KMS-11 (cell line): ENCODE measurements at regions not wholly inside any gene's neighbourhood (a gene's known extent, or its start where the extent isn't known, plus 50 kb on each side); places are given as distances from the start of the nearest gene placed in this dataset.

Experiments
- H2AFZ ChIP-seq: fragments of 200-600 bp; sonication (generic); 2 replicates; pipeline ENCODE4 v1.6.1; 2016; ENCODE audit warnings: antibody characterized with exemption, mixed run types, low read depth
- H3K27ac ChIP-seq: fragments of 200-600 bp; sonication (generic); 2 replicates; pipeline ENCODE4 v1.6.1; 2016; ENCODE audit warnings: mild to moderate bottlenecking, mixed run types
- H3K27me3 ChIP-seq: fragments of 200-600 bp; sonication (generic); 2 replicates; pipeline ENCODE4 v1.6.1; 2017; ENCODE audit warnings: mild to moderate bottlenecking, low read depth, mixed run types, moderate library complexity; ENCODE audit not compliant: insufficient read depth
- H3K36me3 ChIP-seq: fragments of 200-600 bp; sonication (generic); 2 replicates; pipeline ENCODE4 v1.6.1; 2017; ENCODE audit warnings: mild to moderate bottlenecking, mixed run types; ENCODE audit not compliant: insufficient read depth
- H3K4me1 ChIP-seq: fragments of 200-600 bp; sonication (generic); 2 replicates; pipeline ENCODE4 v1.6.1; 2016; ENCODE audit warnings: mild to moderate bottlenecking, low read depth, mixed run types; ENCODE audit not compliant: poor library complexity, severe bottlenecking
- H3K4me2 ChIP-seq: fragments of 200-600 bp; sonication (generic); 2 replicates; pipeline ENCODE4 v1.7.0; 2016; ENCODE audit warnings: mild to moderate bottlenecking, mixed run types
- H3K4me3 ChIP-seq: fragments of 200-600 bp; sonication (generic); IDR thresholded peaks from 2 replicates; pipeline ENCODE4 v1.6.1; 2017; ENCODE audit warnings: low read depth, low read length, mixed read lengths; ENCODE audit not compliant: insufficient read depth
- H3K79me2 ChIP-seq: fragments of 200-600 bp; sonication (generic); 2 replicates; pipeline ENCODE4 v1.6.1; 2016; ENCODE audit warnings: low read depth, mixed run types; ENCODE audit not compliant: insufficient read depth
- H3K9ac ChIP-seq: fragments of 200-600 bp; sonication (generic); 2 replicates; pipeline ENCODE4 v1.6.1; 2016; ENCODE audit warnings: mild to moderate bottlenecking, mixed run types
- H4K20me1 ChIP-seq: fragments of 200-600 bp; sonication (generic); 2 replicates; pipeline ENCODE4 v1.6.1; 2016; ENCODE audit warnings: mild to moderate bottlenecking, mixed run types; ENCODE audit not compliant: insufficient read depth
- TF ChIP-seq, protein P1 (sequence below): fragments of 200-600 bp; sonication (generic); conservative IDR thresholded peaks from 2 replicates; pipeline ENCODE4 v1.6.1; 2017; ENCODE audit warnings: low read depth, mild to moderate bottlenecking, antibody characterized with exemption, low read length, moderate library complexity, mixed read lengths

- TF ChIP-seq, protein P1, sequence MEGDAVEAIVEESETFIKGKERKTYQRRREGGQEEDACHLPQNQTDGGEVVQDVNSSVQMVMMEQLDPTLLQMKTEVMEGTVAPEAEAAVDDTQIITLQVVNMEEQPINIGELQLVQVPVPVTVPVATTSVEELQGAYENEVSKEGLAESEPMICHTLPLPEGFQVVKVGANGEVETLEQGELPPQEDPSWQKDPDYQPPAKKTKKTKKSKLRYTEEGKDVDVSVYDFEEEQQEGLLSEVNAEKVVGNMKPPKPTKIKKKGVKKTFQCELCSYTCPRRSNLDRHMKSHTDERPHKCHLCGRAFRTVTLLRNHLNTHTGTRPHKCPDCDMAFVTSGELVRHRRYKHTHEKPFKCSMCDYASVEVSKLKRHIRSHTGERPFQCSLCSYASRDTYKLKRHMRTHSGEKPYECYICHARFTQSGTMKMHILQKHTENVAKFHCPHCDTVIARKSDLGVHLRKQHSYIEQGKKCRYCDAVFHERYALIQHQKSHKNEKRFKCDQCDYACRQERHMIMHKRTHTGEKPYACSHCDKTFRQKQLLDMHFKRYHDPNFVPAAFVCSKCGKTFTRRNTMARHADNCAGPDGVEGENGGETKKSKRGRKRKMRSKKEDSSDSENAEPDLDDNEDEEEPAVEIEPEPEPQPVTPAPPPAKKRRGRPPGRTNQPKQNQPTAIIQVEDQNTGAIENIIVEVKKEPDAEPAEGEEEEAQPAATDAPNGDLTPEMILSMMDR = no peak
- H4K20me1 ChIP-seq = no peaks in the 10 kb centered on the region
- no peaks in the 10 kb centered on the region for H3K27me3 ChIP-seq
- H3K9ac ChIP-seq = no peak overlapping the region
- H3K4me2 ChIP-seq = no peak overlapping the region
- no peaks in the 10 kb centered on the region for H3K36me3 ChIP-seq
- no peaks in the 10 kb centered on the region for H3K4me1 ChIP-seq
- H3K79me2 ChIP-seq = no peaks in the 10 kb centered on the region
- no peak overlapping the region for H3K4me3 ChIP-seq
- no peak overlapping the region for H3K27ac ChIP-seq
- no peak overlapping the region for H2AFZ ChIP-seq
Measured at GRCh38 chr4:69039071-69039470, 57.2 kb upstream of the UGT2B7 start.

GRCh38 chr4:69044247-69044646 lies 52.0 kb upstream of the UGT2B7 start:
- Histone ChIP-seq H4K20me1 (no peaks in the 10 kb centered on the region), H3K4me1 (no peaks in the 10 kb centered on the region), H3K27me3 (no peaks in the 10 kb centered on the region), H3K79me2 (no peaks in the 10 kb centered on the region), H2AFZ (no peak overlapping the region), H3K27ac (no peak overlapping the region), H3K36me3 (no peaks in the 10 kb centered on the region), H3K9ac (no peak overlapping the region), H3K4me3 (no peak overlapping the region), H3K4me2 (no peak overlapping the region)
- TF ChIP-seq, protein P1 = no peak
